TTC549 (cell line): ENCODE measurements at regions not wholly inside any gene's neighbourhood (a gene's known extent, or its start where the extent isn't known, plus 50 kb on each side); places are given as distances from the start of the nearest gene placed in this dataset.
"Not testable (repeated sequence)": the region's sequence is repeated elsewhere in the genome, so short reads cannot be mapped to it uniquely, and the experiment has no call there.

ENCODE experiments used
- FAIRE-seq: peaks from 2 replicates; lab custom pipeline; 2012; peaks lifted over from hg19 to GRCh38; lab: Jason Lieb, UNC

DNA sequence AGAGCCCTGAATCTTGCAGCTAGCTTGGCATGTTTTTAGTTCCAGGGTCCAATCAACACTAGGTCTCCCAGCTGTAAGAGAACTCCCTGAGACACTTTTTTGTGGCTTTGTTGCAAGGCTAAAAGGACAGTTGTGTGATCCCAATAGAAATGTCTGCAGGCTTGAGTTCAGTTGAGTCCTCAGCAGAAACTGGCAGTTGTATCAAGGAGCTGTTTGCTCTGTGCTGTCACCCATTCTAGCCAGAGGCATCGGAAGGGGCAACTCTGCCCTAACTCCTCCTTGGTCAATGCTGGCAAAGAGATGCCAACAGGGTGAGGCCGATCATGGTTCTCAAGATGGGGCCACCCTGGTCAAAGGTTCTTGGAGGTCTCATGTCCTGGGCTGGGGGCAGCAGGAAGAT is 224.1 kb downstream of the BUB3 start:
- FAIRE-seq: no peak

DNA sequence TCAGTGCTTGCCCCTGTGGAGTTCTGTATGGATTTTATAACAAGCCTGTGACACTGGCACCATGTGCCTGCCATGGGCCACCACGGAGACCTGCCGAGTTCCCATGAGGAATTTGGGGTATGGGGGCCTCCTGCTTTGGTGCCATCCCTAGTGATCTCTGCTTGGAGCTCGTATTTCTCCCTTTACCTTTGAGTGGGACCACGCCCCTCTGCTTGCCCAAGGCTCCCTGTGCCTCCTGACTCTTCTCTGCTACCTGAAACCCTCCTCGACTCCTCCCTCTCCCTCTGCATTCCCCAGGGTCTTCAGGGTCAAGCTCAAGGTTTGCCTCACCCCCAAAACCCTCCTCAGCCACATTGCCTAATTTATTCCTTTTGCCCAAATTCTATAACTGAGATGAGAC is 225.0 kb downstream of the BUB3 start:
- FAIRE-seq: no peak

GRCh38 chr10:123380491-123381085 is 226.4 kb downstream of the BUB3 start:
- no peak for FAIRE-seq

DNA sequence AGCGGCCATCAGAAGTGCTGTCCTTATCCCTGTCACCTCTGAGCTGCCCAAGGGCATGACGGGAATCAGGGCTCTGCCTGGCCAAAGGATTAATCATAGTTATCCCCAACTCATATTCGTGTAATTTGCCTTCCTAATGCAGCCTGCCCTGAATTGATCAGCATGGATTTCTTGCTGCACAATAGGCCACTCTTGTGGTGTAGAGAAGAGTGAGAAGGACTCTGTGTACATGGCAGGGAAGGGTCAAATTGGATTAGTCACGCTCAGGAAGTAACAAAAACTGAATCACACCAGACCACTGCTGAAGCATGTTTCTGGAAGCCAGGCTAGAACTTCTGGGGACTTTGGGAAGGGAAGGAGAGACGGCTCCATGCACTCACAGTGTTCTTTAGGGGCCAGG is 227.0 kb downstream of the BUB3 start:
- no peak for FAIRE-seq

GRCh38 chr10:123382491-123382890 is 228.3 kb downstream of the BUB3 start:
- FAIRE-seq: no peak

DNA sequence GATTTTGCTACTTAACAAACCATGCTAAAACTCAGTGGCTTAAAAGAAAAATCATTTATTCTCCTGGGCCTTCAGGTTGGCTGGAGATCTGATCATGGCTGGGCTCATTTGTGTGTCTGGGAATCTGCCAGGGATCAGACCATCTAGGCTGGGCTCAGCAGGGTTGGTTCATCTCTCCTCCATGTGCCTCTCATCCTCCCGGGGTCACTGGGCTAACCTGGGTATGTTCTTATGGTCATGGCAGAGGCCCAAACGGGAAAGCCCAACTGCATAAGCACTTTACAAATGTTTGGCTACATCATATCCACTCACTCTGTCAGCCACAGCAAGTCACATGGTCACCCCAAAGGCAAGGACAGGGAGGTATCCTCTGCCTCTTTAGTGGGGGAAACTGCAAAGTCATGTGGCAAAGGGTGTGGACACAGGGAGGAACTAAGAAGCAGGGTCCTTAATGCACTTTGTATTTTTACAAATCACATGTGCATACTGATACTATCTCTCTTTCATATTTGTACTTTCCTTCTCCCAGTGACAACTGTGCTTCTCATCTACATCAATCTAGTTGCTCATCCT is 231.4 kb downstream of the BUB3 start:
- FAIRE-seq: no peak

DNA sequence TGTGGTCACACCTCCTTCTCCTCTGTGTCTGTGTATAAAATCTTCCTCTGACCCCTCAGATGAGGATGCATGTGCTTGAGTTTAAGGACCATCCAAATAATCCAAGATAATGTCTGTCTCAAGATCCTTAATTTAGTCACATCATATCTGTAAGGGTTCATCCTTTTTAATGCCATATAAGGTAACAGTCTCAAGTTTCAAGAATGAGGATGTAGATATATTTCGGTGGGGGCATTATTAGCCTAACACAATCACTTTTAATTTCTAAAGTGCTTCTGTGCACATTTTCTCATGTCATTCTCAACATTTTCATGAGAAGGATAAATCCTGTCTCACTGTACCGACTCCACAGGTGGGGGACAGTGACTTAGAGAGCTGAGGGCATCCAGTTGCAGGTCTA is 235.3 kb downstream of the BUB3 start:
- FAIRE-seq: no peak

DNA sequence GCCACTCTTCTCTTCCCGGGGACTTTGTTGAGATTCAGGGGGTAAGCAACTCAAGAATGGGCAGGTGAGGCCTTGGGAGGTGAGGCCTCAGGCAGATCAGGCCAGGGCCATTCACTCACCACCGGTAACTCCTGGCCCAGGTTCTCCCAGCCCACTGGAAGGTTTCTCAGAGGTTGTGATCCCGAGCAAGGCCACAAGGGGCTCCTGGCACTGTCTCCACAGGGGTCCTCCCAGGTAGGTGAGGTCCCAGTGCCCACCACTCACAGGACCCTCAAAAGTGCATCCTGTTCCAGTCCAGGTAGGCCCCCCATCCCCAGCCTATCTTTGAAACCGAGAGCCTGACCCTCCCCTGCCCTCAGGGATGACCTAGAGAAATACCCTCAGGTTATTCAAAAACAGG is 236.1 kb downstream of the BUB3 start:
- FAIRE-seq: no peak

GRCh38 chr10:123390874-123391273 is 236.7 kb downstream of the BUB3 start:
- FAIRE-seq: no peak

DNA sequence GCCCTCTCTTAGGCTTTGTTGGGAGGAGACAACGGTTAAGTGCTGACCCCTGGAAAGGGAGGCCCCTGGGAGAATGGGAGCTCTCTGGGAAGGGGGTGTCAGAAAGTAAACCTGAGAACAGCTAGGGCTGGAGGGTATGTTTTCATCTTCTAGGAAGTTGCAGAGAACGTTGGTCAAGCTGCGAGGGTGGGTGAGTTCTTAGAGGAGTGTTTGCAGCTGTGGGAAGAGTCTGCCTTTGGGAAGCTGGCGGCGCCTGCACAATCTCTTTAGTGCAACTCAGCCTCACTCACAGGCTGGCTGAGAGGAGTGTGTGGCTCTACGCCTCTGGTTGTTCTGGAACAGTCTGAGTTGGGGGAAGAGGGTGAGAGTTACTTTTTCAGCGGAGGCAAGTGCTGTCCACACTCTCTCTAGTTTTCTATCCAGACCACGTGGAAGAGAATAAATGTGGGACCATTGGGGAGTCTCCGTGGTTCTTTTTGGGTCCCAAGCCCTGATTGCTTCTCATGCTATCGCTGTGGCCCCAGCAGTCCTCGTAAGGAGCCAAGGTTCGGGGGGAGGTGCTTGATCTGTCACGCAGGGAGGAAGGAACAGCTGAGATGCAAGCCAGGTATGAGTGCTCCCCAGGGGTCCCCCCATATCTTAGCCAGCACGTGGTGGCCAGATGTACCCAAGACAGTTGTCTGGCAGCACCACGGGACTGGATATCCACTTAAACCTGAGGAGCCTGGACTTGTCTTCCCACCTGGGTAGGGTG is 237.2 kb downstream of the BUB3 start:
- FAIRE-seq: no peak

GRCh38 chr10:123392182-123392963 is 238.2 kb downstream of the BUB3 start:
- FAIRE-seq: no peak

DNA sequence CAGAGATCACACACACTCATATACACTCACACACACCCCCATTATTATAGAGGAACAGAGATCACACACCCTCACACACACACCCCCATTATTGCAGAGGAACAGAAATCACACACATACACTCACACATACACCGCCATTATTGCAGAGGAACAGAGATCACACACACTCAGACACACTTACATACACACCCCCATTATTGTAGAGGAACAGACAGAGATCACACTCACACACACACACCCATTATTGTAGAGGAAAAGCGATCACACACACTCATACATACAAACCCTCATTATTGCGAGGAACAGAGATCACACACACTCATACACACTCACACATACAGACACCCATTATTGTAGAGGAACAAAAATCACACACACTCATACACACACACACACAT is 239.0 kb downstream of the BUB3 start:
- no peak for FAIRE-seq

DNA sequence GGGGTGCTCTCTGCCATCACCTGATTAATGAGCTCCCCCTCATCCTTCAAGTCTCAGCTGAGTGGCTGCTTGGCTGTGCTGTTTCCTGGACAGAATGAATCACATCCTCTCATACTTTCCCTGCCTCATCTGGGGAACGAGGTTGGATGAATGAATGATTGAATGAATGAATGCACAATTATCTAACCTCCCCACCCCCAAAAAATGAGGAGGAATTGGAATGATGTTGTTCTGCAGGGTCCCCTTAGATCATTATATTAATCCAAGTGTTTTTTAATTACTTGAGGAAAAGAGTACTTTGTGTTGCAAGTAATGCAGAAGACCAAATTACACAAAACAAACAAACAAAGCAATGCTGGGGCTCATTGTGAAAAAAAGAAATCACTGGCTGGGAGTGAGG is 240.2 kb downstream of the BUB3 start:
- FAIRE-seq: no peak

DNA sequence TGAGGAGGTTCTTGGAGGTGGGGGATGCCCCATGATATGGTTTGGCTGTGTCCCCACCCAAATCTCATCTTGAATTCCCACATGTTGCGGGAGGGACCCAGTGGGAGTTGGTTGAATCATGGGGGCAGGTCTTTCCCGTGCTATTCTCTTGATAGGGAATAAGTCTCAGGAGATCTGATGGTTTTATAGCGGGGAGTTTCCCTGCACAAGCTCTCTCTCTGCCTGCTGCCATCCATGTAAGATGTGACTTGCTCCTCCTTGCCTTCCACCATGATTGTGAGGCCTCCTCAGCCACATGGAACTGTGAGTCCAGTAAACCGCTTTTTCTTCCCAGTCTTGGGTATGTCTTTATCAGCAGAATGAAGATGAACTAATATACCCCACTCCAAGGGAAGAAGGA is 241.0 kb downstream of the BUB3 start:
- not testable (repeated sequence) for FAIRE-seq

- no peak for FAIRE-seq
Observed at GRCh38 chr10:123395906-123396305, 241.7 kb downstream of the BUB3 start.

GRCh38 chr10:123398180-123398591 is 244.0 kb downstream of the BUB3 start:
- FAIRE-seq: no peak

GRCh38 chr10:123398756-123399155 is 244.6 kb downstream of the BUB3 start:
- no peak for FAIRE-seq

DNA sequence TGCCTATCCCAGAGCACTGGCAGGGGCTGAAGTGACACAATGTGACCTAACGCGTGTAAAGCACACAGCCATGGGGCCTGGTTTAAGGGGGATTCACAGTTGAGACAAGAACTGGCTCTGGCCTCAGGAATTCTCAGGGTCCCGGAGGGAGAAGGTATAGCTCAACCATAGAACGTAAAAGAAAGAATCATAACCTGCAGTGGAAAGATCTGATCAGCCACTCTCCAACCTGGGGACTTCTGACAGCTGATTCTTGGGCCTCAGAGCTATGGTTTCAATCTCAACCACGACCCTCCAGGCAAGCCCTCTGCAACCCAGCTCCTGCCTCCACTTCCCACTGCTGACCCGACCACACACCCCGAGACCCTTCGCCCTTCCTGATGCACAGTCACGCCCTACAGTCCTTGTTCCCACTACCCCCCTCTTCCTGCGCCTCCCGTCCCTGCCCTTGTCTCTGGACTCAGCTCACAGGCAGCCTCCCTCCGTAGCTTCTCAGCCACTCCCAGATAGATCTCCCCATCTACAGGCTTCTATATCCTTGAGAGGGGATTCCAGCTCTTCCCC is 245.2 kb downstream of the BUB3 start:
- no peak for FAIRE-seq

- no peak for FAIRE-seq
Observed at GRCh38 chr10:123402021-123402420, 247.8 kb downstream of the BUB3 start.

- no peak for FAIRE-seq
Observed at GRCh38 chr10:123402656-123403055, 248.5 kb downstream of the BUB3 start.

- no peak for FAIRE-seq
Observed at GRCh38 chr10:123404357-123404756, 250.2 kb downstream of the BUB3 start.

- no peak for FAIRE-seq
Observed at GRCh38 chr10:123408660-123409059, 254.5 kb downstream of the BUB3 start.

DNA sequence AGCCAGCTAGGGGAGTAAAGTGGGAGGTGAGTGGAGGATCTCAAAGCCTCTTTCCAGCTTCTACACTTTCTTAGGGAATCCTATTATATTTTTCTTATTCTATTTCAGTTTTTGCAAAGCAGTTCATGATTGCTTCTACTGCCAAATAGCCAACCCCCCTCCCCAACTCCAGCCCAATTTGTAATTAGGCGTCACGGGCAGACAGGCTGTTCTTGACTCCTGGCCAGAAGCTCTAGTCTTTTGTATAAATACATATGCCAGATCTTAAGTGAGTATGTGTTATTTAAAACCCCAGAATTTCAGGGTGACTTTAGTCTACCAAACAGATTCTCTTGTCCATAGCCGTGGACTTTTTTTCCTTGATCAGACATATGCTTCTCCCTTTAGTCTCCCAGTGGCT is 255.2 kb downstream of the BUB3 start:
- FAIRE-seq: no peak
